GM21723 (cell line): ENCODE measurements at regions not wholly inside any gene's neighbourhood (a gene's known extent, or its start where the extent isn't known, plus 50 kb on each side); places are given as distances from the start of the nearest gene placed in this dataset.
"Not testable (repeated sequence)": the region's sequence is repeated elsewhere in the genome, so short reads cannot be mapped to it uniquely, and the experiment has no call there.

ENCODE experiments used
- ATAC-seq: cut with Tn5 transposase; IDR thresholded peaks from one replicate; pipeline ENCODE4 v1.9.1; 2021; ENCODE audit warnings: mild to moderate bottlenecking, moderate library complexity; ENCODE audit not compliant: unreplicated experiment

- no peak for ATAC-seq
These were observed 516.7 kb downstream of the KCNT2 start for GRCh38 chr1:196091397-196092135.

GRCh38 chr1:196090226-196090625, 518.0 kb downstream of the KCNT2 start:
- no peak for ATAC-seq

GRCh38 chr1:196088541-196088940, 519.7 kb downstream of the KCNT2 start:
- ATAC-seq: no peak

DNA sequence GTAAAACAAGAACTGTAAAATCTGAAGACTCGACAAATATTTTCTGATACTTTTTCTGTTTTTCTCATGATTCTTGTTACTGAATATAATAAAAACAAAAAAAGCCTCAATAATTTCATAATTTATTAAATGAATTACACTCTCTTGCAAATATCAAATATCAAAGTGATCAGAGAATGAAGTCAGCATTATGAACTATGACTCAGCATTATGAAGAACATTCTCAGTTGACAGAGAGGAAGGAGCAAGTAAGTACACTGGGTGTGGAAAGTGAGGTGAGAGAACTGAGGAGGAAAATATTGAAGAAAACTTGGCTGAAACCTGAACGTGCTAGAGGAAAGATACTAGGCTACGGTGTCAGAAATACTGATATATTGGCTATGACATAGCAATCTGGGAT, 529.5 kb downstream of the KCNT2 start:
- ATAC-seq: no peak

GRCh38 chr1:196075621-196076020, 532.6 kb downstream of the KCNT2 start:
- no peak for ATAC-seq

GRCh38 chr1:196074182-196074581, 534.1 kb downstream of the KCNT2 start:
- ATAC-seq: no peak

GRCh38 chr1:196071447-196071846, 536.8 kb downstream of the KCNT2 start:
- no peak for ATAC-seq

GRCh38 chr1:196070940-196071339, 537.3 kb downstream of the KCNT2 start:
- ATAC-seq: no peak

DNA sequence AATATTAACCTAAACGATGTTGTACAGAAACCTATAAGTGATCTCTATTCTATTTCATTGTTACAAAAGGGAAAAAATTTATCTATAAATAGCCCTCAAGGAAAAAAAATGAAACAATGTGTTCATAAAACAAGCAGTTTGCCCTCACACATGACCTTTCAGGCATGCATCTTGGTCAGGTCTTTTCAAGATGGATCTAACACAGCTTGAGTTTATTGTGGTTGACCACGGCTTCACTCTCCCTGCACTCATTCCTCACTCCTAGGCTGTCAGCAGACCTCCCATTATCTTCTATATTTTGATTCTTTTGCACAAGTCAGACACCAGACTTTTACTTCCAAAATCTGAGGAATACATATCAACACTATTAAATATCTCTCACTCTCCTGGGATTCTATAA, 544.3 kb downstream of the KCNT2 start:
- ATAC-seq: no peak

DNA sequence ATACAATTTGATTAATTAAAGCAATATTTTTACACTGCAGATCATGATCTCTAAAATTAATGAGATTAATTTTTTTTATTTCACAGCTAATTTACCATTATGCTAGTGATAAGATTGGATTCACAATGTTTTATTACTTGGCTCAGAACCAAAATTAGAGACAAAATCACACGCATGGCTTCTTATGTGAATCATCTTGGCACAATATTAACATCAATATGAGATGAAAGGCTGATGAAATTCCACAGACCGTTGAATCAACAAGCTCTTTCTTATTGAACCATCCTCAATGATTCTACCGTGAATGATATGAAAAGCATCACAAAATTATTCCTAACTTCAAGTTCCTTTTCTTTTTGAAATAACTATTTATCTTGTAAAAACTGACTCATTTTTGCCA, 544.9 kb downstream of the KCNT2 start:
- no peak for ATAC-seq

- no peak for ATAC-seq
These were observed 547.7 kb downstream of the KCNT2 start for GRCh38 chr1:196060539-196060938.

GRCh38 chr1:196059210-196059609, 549.0 kb downstream of the KCNT2 start:
- ATAC-seq: no peak

- ATAC-seq: no peak
These were observed 551.3 kb downstream of the KCNT2 start for GRCh38 chr1:196056966-196057365.

DNA sequence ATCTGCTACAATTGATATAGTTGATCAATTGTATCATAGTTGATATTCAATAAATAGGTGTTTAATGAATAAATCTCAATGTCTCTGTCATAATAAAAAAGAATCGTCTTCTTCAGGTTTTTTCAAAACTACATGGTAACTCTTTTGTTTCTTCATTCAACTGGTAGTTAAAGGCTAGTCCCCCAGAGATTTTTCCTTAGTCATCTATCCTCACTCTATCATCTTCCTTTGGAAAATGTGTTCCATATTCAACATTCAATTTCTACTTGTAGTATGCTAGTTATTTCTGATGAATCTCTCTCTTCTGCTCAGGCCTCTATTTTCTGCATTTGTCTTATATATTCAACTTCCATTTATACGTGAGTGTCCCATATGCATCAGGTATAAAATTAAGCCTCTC, 558.8 kb downstream of the KCNT2 start:
- no peak for ATAC-seq

GRCh38 chr1:196043268-196043667, 565.0 kb downstream of the KCNT2 start:
- no peak for ATAC-seq

DNA sequence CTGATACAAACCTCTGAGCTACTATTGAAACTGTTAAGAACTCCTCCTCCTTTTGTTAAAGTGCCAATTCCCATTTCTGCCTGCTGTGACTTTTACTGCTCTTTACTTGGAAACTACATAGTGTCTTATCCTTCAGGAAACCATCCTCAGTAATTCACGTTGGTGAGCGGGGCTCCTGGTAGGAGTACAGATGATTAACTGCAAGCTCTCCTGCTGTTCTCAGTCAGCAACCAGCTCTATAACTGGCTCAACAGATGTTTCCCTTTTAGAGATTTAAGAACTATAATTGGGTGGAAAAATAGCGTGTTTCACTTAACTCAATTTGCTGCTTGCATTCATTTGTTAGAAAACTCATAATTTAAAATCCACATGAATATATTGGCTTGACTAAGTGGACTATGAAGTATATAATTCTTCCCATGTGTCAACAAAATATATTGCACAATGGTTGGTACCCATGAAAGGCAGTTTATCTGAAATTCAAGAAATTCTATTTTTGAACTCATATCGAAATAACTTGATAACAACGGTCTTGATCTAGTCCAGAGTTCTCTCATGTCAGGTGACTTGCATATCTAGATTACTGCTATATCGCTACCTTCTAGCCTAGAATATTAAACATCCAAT, 574.0 kb downstream of the KCNT2 start:
- ATAC-seq: no peak

DNA sequence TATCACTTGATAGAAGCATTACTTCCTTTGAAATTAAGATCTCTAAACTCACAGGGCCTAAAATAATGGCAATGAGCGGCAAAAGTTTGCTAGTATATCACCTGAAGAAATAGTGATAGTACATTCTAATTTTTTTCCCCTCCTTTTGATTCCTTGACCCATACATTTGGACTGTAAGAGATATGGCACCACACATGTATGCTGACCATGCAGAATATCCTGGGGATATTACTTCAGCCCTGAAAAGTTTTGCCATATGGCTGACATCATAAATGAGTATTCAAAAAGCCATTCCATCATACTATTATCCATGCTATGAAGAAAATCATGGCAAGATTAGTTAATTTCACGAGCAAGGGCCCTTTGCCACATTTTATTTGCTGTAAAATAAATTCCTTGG, 576.9 kb downstream of the KCNT2 start:
- ATAC-seq: not testable (repeated sequence)

DNA sequence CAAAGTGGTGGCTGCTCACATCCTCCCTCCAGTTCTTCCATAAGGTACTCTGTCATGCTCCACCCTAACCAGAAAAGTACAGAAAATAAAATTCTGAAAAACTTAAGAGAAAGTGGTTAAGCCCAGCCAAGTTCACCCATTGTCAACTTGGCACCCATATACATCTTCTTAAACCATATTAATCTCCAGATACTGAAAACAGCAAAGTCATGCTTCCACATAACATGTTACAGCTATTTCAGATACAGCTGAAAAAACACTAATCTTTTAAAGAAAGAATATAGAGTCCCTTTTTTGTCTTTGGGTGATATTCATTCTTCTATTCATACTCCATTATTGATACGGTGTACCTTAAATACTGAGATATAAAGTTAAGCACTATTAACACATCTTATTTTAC, 577.8 kb downstream of the KCNT2 start:
- no peak for ATAC-seq

GRCh38 chr1:196029410-196029809, 578.8 kb downstream of the KCNT2 start:
- no peak for ATAC-seq

GRCh38 chr1:196027127-196027526, 581.1 kb downstream of the KCNT2 start:
- no peak for ATAC-seq

DNA sequence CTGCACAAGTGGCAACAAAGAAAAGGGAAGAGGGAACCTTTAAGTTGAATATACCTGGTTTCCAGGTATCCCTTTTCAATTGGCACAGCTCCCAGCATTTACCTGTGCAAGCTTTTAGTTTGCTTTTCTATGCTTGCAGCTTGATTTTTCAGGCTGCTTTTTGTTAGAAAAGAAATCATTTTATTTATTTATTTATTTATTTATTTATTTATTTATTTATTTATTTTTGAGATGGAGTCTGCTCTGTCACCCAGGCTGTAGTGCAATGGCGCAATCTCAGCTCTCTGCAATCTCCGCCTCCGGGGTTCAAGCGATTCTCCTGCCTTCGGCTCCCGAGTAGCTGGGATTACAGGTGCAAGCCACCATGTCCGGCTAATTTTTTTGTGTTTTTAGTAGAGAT, 587.1 kb downstream of the KCNT2 start:
- ATAC-seq: not testable (repeated sequence)

- ATAC-seq: no peak
These were observed 598.9 kb downstream of the KCNT2 start for GRCh38 chr1:196009362-196009761.

DNA sequence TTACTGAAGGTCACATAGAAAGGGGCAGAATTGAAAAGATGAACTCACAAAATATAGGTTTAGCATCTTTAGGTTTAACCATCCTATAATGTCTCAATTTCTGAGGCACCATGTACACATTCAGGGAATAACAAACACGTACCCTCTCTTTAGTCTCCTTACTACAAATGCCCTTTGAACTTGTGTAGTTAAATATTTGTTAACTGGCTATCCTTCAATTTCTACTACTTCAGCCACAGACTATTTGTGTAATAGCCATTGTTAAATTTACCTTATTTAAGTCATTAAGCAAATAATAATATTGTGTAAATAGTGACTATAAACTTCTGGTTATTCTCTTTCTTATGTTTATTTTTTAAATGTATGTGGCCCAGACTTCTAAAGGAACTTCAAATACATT, 600.5 kb downstream of the KCNT2 start:
- ATAC-seq: no peak
